RPMI7951 (cell line): ENCODE measurements at regions not wholly inside any gene's neighbourhood (a gene's known extent, or its start where the extent isn't known, plus 50 kb on each side); places are given as distances from the start of the nearest gene placed in this dataset.
"Not testable (repeated sequence)": the region's sequence is repeated elsewhere in the genome, so short reads cannot be mapped to it uniquely, and the experiment has no call there.

Source experiments
- DNase-seq: peaks from one replicate; pipeline ENCODE4 v3.0.0-alpha.2; 2012; ENCODE audit warnings: low read depth

DNA sequence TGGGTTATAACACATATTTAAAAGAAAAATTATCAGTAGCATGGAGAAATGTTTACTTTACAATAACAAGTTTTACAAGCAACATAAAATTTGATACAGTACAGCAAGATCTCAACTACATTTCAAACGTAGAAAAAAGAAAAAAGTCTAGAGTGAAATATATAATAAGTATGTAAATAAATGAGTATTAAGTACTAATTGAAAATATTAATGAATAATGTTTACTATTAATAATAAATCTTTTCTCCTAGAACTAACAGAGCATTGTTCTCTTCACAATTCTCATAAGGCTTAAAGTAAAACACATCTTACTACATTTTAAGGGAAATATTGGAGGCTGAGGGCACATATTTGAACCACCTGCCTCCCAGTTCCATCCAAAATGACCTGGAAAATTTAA lies 72.1 kb downstream of the TMEM212 start:
- no peak for DNase-seq

DNA sequence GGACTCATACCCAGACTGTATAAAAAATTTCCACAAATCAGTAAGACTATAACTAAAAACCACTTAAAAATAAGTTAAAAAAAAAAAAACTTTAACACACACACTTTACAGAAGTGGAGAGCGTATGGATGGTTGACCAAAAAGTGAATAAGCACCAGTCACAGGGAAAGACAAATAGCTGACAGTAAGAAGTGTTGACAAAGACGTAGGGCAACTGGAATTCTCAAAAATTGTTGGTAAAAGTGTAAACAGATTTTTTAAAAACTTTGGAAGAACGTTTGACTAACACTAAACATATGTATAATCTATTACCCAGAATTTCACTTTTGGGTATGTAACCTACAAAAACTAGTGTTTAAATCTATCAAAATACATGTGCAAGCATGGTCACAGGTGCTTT lies 73.7 kb downstream of the TMEM212 start:
- no peak for DNase-seq

DNA sequence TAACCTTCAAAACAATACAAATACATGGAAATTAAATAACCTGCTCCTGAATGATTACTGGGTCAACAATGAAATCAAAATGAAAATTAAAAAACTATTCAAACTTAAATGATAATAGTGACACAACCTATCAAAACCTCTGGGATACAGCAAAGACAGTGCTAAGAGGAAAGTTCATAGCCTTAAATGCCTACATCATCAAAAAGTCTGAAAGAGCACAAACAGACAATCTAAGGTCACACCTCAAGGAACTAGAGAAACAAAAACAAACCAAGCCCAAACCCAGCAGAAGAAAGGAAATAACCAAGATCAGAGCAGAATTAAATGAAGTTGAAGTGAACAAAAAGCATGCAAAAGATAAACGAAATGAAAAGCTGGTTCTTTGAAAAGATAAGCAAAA lies 79.5 kb downstream of the TMEM212 start:
- not testable (repeated sequence) for DNase-seq

DNA sequence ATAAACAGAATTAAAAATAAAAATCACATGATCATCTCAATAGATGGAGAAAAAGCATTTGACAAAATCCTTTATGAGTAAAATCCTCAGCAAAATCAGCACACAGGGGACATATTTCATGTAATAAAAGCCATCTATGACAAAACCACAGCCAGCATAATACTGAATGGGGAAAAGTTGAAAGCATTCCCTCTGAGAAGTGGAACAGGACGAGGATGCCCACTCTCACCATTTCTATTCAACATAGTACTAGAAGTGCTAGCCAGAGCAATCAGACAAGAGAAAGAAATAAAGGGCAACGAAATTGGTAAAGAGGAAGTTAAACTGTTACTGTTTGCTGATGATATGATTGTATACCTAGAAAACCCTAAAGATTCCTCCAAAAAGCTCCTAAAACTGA lies 80.5 kb downstream of the TMEM212 start:
- not testable (repeated sequence) for DNase-seq

DNA sequence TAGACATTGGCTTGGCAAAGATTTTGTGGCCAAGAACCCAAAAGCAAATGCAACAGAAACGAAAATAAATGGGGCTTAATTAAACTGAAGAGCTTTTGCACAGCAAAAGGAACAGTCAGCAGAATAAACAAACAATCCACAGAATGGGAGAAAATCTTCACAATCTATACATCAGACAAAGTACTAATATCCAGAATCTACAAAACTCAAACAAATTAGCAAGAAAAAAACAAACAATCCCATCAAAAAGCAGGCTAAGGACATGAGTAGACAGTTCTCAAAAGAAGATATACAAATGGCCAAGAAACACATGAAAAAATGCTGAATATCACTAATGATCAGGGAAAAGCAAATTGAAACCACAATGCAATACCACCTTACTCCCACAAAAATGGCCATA lies 81.7 kb downstream of the TMEM212 start:
- DNase-seq = not testable (repeated sequence)

DNA sequence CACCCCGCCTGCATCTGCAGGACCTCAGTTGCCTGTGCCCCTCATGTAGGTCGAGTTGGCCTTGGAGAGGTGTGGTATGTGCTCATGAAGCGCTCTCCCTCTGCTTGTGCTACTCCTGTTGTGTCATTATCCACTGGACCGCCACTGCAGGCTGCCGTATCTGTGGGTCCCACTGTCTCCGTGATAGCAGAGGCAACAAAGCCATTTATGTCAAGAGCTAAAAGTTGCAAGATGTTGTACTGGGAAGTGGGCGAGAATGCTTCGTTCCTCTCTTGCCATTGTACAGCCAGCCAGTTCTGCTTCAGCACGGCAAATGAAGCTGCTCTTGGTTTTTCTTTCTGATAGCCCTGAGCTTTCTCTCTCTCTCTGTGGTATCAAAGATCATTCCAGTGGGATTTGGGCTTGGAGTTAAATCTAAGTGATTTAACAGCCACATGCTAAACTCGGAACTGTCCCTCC lies 89.0 kb downstream of the TMEM212 start:
- no peak for DNase-seq

DNA sequence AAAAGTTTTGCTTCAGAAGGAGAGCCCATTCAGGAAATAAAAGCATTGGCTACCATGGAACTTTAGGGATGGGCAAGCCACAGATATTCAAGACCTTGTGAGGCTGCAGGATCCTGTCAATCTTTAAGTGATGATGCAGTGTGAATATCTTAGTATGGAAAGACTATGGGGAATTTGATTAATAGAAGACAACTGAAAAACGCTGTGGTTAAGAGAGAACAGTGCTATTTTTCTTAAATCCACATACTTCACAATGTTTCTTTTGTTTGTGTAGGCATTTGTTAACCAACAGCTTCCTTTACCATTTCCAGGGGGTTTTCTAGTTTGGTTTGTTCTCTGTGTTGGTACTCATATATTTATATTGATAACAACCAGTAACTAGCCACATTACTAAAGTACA lies 90.3 kb downstream of the TMEM212 start:
- no peak for DNase-seq

DNA sequence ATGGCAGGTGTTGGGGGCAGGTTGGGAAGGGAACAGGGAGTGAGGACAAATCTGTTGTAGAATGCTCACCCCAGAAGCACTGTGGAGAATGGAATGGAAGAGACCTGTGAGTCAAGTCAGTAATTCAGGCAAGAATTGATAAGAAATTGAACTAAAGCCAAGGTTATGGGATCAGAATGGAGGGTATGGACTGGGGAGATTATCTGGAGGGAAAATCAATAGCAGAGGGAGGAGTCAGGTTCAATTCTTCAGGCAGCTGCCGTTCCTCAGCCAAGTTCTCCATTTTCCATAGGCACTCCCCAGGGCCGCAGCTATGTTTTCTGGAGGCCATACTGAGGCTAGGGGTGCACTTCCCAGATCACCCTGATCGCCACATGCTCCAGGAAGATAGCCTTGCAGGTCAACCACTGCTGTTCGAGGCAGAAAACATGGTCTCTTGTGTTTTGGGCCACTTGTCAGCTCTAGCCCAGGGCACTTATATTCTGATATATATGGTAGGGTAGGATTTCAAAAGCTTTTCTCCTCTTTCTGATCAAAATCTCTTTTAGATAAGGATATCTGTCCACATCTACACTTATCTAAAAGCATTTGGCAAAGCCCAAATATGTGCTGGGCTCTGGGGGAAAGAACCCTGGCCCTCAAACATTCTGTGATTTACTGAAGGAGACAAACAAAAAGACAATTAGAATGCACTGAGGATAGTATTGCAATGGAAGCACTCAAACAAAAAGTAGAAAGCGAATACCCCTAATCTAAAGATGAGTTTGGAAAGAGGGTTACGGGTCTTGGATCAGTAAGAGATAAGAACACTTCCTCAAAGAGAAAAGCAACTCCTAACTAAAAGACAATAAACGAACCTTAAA lies 92.3 kb downstream of the TMEM212 start:
- DNase-seq = no peak

DNA sequence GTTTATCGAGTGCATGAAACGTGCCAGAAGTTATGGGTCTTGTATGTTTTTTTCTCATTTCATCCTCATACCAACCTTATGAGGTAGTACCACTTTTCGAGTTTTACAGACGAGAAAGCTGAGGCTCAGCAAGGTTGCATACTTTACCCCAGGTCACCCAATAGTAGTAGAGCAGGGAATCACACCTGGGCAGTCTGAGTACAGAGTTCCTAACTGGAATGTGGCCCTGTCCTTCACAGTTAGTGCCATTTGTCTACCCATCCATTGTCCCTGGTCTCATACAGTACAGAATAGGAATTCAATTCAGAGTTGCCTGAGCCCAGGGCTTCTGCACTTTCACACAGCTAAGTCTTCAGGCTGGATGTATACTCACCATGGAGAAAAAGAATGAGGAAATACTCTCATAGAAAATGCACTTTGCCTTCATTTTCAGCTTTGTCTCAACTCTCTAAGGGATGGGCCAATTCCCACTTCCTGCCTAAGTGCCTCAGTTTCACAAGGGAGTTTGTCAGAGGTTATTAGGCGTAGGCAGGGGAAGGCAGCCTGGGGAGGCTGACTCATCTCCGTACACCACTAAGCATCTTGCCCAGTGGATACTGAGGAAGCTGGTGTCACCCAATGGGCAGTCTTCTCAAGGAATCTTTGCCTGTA lies 93.2 kb downstream of the TMEM212 start:
- peak; percentile 80 for DNase-seq

DNA sequence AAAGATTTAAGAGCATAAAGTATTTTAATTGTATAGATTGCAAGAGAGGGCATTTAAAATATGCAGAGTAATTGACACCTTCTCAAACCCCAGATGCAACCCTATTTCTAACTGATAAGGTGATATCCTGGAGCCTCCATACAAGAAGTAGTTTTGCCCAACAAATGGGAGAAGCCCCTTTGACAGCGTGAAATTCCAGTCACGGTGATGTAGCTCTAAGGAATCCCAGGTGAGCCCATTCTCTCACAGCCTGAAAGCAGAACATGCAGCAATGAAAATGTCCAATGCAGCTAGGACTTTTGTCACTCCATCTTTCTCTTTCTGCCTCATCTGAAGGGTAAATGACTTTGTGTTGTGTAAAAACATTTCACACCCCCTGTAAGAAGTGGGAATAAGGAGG lies 96.4 kb downstream of the TMEM212 start:
- DNase-seq = no peak

DNA sequence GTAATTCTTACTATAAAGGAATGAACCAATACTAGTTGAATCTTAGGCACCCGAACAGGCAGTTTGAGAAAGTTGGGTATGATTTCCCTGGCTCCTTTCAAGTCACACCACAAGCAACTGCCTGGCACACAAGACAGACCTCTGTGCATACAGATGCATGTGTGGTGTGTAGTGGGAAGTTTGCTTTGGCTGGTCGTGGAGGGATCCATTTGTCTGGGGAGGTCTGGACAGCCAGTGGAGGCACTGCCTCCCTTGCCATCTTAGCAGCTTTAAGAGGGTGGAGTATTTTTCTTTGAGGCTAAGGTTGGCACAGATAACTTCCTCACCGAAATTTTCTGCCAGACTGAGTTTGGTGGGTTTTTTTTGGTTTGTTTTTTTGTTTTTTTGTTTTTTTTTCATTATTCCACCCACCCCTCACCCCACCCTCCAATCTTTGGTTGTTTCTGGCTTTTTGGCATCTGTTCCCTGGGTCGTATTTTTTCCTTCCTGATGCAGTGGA lies 97.1 kb downstream of the TMEM212 start:
- no peak for DNase-seq

DNA sequence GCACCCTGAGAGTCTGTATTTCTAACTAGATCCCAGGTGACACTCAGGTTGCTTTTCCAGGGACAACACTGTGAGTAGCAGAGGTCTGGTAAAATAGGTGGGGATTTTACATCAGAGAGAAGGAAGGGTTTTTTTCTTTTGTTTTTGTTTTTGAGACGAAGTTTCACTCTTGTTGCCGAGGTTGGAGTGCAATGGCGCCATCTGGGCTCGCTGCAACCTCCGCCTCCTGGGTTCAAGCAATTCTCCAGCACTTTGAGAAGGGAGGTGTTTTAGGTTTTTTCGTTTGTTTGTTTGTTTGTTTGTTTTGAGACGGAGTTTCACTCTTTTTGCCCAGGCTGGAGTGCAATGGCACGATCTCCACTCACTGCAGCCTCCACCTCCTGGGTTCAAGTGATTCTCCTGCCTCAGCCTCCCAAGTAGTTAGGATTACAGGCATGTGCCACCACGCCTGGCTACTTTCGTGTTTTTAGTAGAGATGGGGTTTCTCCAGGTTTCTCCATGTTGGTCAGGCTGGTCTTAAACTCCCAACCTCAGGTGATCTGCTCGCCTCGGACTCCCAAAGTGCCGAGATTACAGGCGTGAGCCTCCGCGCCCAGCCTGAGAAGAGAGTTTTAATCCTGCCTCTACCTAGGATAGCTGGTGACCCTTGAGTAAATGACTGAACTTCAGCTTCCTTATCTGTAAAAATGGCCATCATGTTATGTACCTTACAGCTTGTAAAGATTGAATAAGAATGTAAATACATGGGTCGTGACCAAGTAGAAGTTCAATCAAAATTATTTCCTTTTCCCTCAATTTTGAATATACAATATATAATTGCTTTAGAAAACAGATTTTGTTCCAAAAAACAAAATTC lies 95.9 kb upstream of the FNDC3B start:
- no peak for DNase-seq

DNA sequence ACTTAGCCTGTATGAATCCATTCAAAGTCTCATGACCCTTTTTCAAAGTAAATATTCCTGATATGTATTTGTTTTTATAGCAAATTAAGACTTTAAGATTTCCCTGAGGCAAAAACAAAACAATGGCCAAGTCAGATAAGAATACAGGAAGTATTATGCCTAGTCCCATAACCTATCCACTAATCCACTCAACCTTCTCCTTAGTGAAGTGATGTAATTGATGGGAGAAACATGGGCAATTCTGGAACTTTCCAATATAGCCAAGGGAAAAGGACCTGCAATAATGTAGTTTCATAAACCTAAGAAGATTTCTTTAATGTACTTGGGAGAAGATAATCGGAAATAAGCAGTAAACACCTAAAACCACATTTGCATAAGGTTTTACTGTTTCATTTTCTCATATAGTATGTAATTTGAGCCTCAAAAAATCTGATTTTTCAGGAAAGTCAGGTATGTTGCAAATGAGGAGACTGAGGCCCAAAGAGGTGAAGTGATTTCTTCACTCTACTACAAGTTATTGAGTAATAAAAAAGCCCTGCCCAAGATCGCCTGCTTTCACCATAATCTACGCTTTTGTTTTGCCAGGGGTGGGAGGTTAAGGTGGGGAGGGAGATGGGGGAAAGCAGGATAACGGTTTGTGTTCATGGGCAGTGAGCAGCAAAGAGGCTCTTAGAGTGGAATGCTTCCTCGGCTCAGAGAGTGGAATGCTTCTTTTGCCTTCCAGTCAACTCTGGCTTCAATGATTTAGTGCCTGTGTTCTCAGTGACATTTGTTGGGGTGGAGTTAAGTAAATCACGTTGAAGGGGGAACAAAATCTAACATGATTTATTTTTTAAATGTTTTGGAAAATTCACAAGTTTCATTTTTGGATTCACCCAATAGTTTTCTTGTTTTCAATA lies 95.0 kb upstream of the FNDC3B start:
- peak; percentile 15 for DNase-seq

DNA sequence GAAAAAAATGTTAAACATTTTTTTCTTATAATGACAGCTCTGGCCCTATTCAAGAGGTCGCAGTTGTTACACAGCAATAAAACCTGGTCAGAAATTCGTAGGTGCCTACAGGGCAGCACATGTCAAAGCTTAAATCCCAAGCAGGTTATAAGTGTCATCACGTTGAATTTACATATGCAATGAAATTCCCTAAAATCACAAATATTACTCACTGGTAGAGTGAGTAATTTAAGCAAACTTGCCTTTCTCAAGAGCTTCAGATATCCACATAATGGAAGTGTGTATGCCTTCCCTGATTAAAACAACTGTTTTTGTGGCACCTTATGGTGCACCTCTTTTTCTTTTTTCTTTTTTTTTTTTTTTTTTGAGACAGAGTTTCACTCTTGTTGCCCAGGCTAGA lies 90.7 kb upstream of the FNDC3B start:
- no peak for DNase-seq

DNA sequence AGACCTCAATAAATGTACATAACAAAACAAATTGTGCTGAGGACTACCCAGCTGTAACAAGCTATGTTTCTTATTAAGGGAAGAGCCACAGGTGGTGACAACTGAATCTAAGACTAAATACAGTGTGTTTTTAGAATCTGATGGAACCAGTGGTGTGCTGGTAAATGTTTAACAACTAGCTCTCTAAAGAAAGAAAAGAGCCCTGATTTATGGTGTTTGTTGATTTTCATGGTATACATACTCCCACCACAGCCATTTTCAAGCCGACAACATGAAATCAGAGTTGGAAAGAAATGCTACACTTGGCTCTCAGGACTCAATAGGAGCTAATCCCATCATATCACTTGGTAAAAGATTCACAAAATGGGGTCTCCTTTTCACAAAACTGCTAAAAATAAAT lies 89.8 kb upstream of the FNDC3B start:
- DNase-seq = no peak

DNA sequence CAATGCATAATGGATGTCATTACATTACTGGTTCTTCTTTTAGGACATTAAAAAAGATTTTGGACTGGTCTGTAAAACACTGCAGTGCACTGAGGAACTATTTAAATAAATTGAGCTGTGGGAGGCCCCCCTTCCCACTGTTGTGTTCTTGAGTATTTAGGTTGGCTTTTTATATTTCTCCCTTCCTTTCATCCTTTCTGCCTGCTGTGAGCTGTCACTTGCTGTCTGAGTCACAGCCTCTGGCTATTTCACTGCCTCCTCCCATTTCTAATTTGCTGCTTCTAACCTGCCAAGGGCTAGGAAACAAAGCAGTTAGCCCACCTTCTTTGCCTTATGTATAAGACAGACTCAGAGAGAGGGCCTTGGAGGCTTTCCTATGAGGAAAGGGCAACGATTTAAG lies 89.0 kb upstream of the FNDC3B start:
- peak; percentile 63 for DNase-seq

DNA sequence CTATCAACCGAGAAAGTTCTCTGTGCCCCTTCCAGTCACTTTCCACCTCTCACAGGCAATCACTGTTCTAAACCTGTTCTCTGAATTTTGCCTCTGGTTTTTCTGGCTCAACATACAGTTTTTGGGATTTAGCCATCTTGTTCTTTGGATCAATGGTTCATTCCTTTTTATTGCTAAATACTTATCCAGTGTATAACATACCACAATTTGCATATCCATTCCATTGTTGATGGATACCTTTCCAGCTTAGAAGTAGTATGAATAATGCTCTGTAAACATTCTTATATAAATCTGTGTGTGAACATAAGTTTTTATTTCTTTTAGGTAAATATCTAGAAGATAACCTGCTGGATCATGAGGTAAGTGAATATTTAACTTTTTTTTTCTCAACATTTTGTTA lies 87.8 kb upstream of the FNDC3B start:
- no peak for DNase-seq

DNA sequence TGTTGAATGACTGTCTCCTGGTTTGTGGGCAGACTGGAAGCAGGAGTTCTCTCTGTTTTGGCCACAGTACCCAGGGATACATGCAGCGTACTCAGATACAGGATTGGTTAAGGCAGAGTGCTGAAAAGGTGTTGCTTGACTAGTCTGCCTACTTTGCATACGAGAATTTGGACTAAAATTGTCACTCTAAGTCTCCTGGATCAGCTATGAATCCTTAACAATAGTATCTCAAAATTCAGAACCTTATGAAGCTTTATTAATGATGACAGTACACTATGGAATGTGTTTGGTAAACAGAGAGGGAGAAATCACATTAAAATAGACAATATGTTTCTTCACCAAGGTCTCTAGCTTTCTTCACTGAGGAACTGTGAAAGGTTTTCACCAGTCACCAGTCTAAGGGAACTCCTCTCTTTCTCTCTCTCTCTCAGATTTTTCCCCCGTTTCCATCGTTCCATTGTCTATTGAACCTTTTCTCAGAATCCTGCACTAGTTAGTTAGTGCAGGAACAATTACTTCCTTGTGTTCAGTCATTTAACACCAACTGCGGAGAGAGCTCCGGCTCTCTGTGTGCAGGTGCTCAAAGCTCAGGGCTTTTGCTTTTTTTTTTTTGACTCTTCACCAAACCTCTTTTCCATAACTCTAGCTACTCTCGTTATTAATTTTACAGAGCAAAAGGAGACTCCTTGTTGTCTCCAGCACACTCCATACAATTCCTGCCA lies 85.9 kb upstream of the FNDC3B start:
- no peak for DNase-seq

DNA sequence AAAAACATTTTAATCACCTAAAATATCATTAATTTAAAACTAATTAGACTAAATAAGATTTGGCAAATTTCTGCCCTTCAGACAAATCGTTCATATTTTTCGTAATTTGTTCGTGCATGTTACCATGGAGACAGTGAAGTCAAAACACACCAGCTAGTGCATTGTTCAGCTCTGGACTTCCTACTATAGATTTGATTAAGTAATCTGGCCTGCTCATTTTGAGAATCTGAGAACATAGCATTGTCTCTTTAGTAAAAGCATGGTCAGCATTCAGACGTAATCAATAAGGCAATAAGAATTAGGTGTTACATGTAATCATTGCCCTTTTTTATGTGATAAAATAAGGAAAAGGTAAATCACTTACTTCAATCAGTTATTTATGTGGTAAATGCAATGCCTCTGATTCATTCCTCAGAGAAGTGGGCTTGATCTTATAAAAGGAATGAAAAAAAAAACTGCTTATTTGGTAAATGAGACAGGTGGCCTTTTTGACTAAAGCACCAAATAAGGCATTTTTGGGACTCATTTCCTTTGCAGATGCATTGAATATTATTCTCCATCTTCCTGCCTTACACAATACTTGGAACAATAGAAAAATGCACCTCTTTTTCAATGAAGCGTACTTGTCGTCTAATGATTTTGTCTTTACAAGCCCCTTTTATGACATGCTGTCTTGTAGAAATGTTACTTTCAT lies 84.5 kb upstream of the FNDC3B start:
- no peak for DNase-seq

DNA sequence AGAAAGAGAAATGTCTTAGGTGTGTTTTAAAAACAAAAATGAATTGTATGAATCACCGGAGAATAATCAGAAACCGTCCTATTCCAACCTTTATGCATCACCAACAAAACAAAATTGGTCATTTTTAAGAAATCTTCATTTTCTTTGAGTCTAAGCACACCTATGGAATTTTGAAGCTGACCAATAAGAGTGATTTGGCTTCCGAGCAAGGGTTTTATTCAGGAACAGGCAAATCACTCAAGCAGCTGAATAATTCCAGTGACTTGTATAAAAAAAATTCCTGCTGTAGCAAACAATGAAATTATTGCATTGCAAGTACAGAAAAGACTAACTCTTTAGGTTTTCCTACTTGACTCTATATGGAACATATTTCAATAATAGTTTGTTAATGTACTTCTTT lies 83.8 kb upstream of the FNDC3B start:
- DNase-seq = no peak
